Stimulated activated CD4-positive, alpha-beta T cell treated with anti-CD3 and anti-CD28 coated beads, Interleukin-1b, Interleukin-23, amount 100 ng/mL, for 24 hours (primary cell): ENCODE measurements at regions not wholly inside any gene's neighbourhood (a gene's known extent, or its start where the extent isn't known, plus 50 kb on each side); places are given as distances from the start of the nearest gene placed in this dataset.

Source experiments
- DNase-seq, 4 experiments: peaks; one replicate each; pipeline ENCODE4 v3.0.0-alpha.2; 2020; ENCODE audit warnings: low read depth in 4 of 4, low spot score in 1 of 4

DNA sequence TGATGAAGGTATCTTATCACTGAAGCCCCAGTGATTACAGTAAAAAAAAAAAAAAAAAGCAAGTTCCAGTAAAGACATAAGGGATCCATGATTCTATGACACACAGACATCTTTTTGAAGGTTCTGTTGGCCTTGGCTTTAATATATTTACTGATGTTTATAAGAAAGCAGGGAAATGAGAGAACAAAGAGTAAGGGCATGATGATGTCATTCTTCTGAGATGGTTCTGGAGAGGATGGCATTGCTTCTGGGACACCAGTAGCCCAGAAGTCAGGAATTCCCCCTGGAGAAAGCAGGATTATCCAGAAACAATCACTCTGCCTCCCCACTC is 233.6 kb downstream of the FAM76B start:
- no peak for DNase-seq

DNA sequence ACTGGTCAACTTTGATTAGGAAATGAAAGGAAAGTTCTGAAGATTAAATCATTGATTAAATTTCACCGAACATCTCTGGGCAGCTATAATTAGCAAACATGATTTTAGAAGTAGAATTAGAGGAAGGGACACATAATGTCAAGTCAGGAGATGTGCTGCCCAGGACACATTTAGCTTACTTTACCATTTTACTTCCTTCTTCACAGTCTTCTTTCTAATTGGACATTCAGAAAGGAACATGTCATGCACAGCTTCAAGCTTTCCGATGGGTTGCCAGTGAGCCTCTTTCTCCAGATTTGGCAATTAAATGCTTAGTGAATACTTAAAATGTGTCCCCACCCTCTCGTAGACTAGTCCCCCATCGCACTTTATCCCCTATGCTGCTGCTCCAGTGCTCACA is 234.7 kb downstream of the FAM76B start:
- DNase-seq, result no peak

DNA sequence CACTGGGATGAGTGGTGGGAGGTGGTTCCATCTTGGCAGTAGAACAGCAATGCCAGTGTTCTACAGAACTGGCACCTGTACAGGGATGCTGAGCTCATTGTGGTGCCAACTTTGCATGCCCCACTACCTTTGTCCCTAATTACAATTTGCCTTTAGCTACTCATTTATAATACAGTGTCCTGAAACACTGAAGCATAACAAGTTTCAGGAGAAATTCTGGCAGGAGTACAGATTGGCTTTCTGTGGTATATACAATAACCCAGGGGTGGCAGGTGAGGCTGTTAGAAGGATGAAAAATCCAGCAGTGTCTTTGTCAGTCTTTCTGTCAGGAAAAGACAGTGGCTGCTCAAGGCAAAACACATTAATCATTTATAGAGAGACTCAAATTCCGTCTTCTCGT is 240.3 kb downstream of the FAM76B start:
- DNase-seq, result no peak

GRCh38 chr11:95548416-95548815 is 241.2 kb downstream of the FAM76B start:
- DNase-seq, result no peak

DNA sequence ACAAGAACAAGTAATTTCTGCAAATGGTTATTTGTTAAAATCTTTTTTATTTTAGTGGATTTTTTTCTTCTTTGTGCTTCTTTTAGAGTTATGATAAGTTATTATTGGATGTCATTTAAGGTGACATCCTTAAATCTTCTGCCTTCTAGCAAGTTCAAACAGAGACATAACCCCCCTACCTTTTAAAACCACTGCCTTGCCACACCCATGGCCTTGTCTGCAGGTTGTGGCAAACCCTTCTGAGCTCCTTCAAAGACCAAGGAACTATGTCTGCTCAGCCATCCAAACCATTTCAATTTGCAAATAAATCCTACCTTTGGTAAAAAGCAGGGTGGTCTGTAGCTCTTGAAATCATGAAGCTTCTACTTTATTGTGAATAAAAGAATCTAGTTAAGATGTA is 241.6 kb downstream of the FAM76B start:
- no peak for DNase-seq

- no peak for DNase-seq
These were observed 242.4 kb downstream of the FAM76B start for GRCh38 chr11:95547186-95547585.

- DNase-seq, result no peak
These were observed 244.3 kb downstream of the FAM76B start for GRCh38 chr11:95545116-95545875.

- DNase-seq, result no peak
These were observed 245.3 kb downstream of the FAM76B start for GRCh38 chr11:95544095-95544856.

- no peak for DNase-seq
These were observed 246.6 kb downstream of the FAM76B start for GRCh38 chr11:95542868-95543551.

- no peak for DNase-seq
These were observed 247.9 kb downstream of the FAM76B start for GRCh38 chr11:95541715-95542114.

GRCh38 chr11:95536047-95536690 is 253.4 kb downstream of the FAM76B start:
- no peak for DNase-seq

- no peak for DNase-seq
These were observed 254.8 kb downstream of the FAM76B start for GRCh38 chr11:95534809-95535208.

GRCh38 chr11:95534226-95534625 is 255.4 kb downstream of the FAM76B start:
- DNase-seq, result no peak

GRCh38 chr11:95531116-95531515 is 258.5 kb downstream of the FAM76B start:
- no peak for DNase-seq

- no peak for DNase-seq
These were observed 265.1 kb downstream of the FAM76B start for GRCh38 chr11:95524314-95525036.

DNA sequence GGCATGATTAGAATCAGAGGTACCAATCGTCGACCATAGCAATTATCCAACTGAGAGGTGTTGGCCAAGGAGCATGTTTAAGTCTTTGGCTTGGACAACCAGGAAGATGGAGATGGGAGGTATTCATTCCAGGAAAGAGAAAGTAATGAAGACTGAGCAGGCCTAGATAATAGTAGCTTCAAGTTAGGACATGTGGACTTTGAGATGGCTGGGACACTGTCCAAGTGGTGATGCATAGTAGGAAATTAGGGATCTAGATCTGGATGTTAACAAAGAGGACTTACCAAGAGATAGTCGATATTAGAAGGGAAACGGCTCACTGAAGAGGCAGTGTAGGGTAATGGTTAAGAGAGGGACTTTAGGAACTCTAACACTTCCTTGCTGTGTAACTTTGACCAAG is 266.7 kb downstream of the FAM76B start:
- no peak for DNase-seq

DNA sequence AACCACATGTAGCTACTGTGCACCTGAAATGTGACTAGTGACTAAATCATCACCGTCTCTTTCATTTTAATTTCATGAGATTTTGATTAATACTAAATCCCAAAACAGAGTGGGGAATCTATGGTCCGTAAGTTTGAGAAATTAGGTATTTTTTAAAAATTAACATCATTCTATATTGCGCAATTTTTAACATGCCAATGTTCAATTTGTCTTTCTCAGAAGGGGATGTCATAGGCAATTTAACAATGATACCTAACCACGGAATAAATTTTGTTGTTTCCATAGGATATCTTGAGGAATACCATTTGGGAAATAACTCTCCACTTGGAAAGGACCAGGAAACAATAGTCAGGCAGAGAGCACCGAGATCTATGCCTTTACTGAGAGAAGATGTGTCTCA is 267.7 kb downstream of the FAM76B start:
- no peak for DNase-seq

DNA sequence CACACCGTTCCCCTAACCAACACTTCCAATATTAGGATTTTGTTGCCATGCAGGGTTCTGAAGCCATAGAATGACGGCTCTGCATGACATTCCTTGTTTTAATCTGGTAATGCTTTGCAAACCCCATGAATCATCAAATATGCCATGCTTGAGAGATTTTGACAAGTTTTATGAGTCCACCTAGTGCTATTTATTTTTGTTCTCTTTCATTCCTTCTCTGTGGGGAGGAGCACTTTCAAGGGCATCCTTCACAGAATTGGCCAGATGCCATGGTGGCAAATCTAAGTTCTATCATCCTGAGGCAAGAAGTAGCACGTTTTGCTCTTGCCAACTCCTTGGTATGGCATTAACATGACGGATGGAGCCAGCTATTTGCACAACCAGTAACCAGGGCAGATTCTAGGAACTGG is 268.4 kb downstream of the FAM76B start:
- DNase-seq, result no peak

DNA sequence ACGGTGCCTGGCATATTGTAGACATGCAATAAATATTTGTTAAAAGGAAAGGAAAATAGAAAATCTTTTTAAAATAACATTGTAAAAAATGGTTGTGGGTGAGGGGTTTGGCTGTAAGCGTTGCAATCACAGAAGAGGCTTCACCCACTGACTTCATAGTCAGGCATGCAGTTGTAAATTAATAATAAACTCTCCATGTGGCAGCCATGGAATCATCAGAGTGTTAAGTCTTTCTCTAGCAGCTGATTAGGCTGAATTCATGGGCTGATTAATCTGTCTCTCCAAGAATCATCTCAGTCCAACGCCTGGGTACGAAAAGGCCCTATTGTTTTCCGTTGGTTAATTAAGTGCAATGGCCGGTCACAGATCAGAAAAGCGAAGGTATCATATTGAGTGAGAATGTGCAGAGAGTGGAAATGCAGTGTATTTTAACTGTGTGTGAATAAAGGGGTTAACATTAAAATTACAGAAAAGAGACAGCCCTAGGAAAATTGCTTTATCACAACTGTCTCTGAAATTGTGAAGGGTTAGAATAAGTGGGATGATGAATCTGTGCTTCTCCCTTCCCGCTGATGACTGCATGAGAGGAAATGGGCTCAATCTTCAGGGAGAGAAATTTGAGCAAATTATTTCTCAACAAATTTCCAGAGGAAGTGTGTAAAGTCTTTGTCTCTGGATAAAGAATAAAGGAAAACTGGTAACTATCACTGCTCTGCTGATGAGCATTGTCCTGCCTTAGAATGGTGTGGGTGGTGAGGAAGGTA is 269.0 kb downstream of the FAM76B start:
- DNase-seq, result no peak

DNA sequence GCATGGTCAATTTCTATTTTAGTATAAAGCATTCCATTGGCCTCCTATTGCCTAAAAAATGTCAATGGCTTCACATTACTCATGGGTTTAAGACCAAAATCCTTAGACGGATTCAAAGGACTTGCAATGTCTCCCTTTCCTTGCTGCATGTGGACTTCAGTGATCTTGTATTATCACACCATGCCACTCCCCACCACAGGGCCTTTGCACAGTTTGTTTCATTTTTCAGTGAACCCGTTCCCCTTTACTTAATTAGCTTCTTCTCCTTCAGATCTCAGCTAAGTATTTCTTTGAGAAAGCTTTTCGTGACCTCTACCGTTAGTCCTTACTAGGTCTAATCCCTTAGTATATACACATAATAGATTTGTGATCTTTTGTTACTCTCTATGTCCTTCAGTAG is 269.7 kb downstream of the FAM76B start:
- DNase-seq, result no peak
